Mesenchymal stem cell (in vitro differentiated cells and primary cell): ENCODE measurements at regions not wholly inside any gene's neighbourhood (a gene's known extent, or its start where the extent isn't known, plus 50 kb on each side); places are given as distances from the start of the nearest gene placed in this dataset.

Experiments
- DNase-seq: peaks from one replicate; pipeline ENCODE4 v3.0.0-alpha.2; 2013
- H2AFZ ChIP-seq: one replicate; pipeline ENCODE4 v1.6.1; 2013; ENCODE audit warnings: low read depth, mild to moderate bottlenecking, control low read depth, inconsistent platforms, low read length, moderate library complexity
- H2AK5ac ChIP-seq: 2 replicates; pipeline ENCODE4 v1.6.1; 2013; ENCODE audit warnings: low read length, moderate library complexity, mild to moderate bottlenecking, inconsistent platforms; ENCODE audit not compliant: severe bottlenecking
- H2BK120ac ChIP-seq: one replicate; pipeline ENCODE4 v1.6.1; 2013; ENCODE audit warnings: low read depth, mild to moderate bottlenecking, inconsistent platforms, low read length, moderate library complexity
- H2BK12ac ChIP-seq, 2 experiments: one replicate each; pipeline ENCODE4 v1.6.1; 2013; ENCODE audit warnings: inconsistent platforms in 2 of 2, low read length in 2 of 2, mild to moderate bottlenecking in 2 of 2, moderate library complexity in 2 of 2, control low read depth in 1 of 2
- H2BK15ac ChIP-seq: one replicate; pipeline ENCODE4 v1.6.1; 2013; ENCODE audit warnings: mild to moderate bottlenecking, low read depth, inconsistent platforms; ENCODE audit not compliant: poor library complexity, severe bottlenecking
- H2BK5ac ChIP-seq: 2 replicates; pipeline ENCODE4 v1.6.1; 2013; ENCODE audit warnings: low read depth, mild to moderate bottlenecking, low read length, control low read depth, inconsistent platforms; ENCODE audit not compliant: poor library complexity, severe bottlenecking
- H3K14ac ChIP-seq, 2 experiments: one replicate each; pipeline ENCODE4 v1.6.1; 2013; ENCODE audit warnings: inconsistent platforms in 2 of 2, low read length in 2 of 2, control low read depth in 1 of 2, mild to moderate bottlenecking in 1 of 2, moderate library complexity in 1 of 2
- H3K18ac ChIP-seq, 2 experiments: one replicate each; pipeline ENCODE4 v1.6.1; 2013; ENCODE audit warnings: inconsistent platforms in 2 of 2, low read length in 2 of 2, control low read depth in 1 of 2, low read depth in 1 of 2, mild to moderate bottlenecking in 1 of 2
- H3K23ac ChIP-seq, 2 experiments: one replicate each; pipeline ENCODE4 v1.6.1; 2013; ENCODE audit warnings: inconsistent platforms in 2 of 2, low read length in 2 of 2, mild to moderate bottlenecking in 2 of 2, moderate library complexity in 2 of 2, control low read depth in 1 of 2
- H3K27ac ChIP-seq: 2 replicates; pipeline ENCODE4 v1.5.1; 2013; ENCODE audit warnings: mild to moderate bottlenecking, moderate library complexity, low read length, control low read depth, inconsistent platforms; ENCODE audit not compliant: poor library complexity, severe bottlenecking
- H3K27me3 ChIP-seq, 2 experiments: 2 replicates each; pipeline versions ENCODE4 v1.6.1 to v1.7.0; 2013; ENCODE audit warnings: low read length in 2 of 2, mild to moderate bottlenecking in 2 of 2, moderate library complexity in 2 of 2, control low read depth in 1 of 2, inconsistent platforms in 1 of 2; ENCODE audit not compliant: control insufficient read depth in 1 of 2, insufficient read depth in 1 of 2
- H3K36me3 ChIP-seq, 2 experiments: 2 replicates each; pipeline versions ENCODE4 v1.6.1 to v1.7.0; 2013; ENCODE audit warnings: low read length in 2 of 2, control low read depth in 1 of 2, inconsistent platforms in 1 of 2, low read depth in 1 of 2, mild to moderate bottlenecking in 1 of 2; ENCODE audit not compliant: insufficient read depth in 2 of 2, control insufficient read depth in 1 of 2
- H3K4ac ChIP-seq, 2 experiments: one replicate each; pipeline ENCODE4 v1.6.1; 2013; ENCODE audit warnings: inconsistent platforms in 2 of 2, low read length in 2 of 2, mild to moderate bottlenecking in 2 of 2, moderate library complexity in 2 of 2, control low read depth in 1 of 2, low read depth in 1 of 2
- H3K4me1 ChIP-seq: 2 replicates; pipeline ENCODE4 v1.6.1; 2013; ENCODE audit warnings: low read depth, low read length, control low read depth; ENCODE audit not compliant: control insufficient read depth, insufficient read depth
- H3K4me2 ChIP-seq: 2 replicates; pipeline ENCODE4 v1.6.1; 2013; ENCODE audit warnings: low read length, mild to moderate bottlenecking, inconsistent platforms; ENCODE audit not compliant: poor library complexity, severe bottlenecking
- H3K4me3 ChIP-seq, 2 experiments: 2 replicates each; pipeline versions ENCODE4 v1.5.1 to v1.7.0; 2013; ENCODE audit warnings: low read length in 2 of 2, mild to moderate bottlenecking in 2 of 2, control low read depth in 1 of 2, low read depth in 1 of 2; ENCODE audit not compliant: insufficient read depth in 1 of 2
- H3K79me1 ChIP-seq: replicated peaks from 2 replicates; pipeline ENCODE4 v1.6.1; 2013; ENCODE audit warnings: mild to moderate bottlenecking, control low read depth, low read length, inconsistent platforms; ENCODE audit not compliant: poor library complexity, severe bottlenecking
- H3K9ac ChIP-seq: 2 replicates; pipeline ENCODE4 v1.7.0; 2013; ENCODE audit warnings: mild to moderate bottlenecking, low read length, moderate library complexity
- H3K9me3 ChIP-seq: 2 replicates; pipeline ENCODE4 v1.7.0; 2013; ENCODE audit warnings: mild to moderate bottlenecking, low read length; ENCODE audit not compliant: control insufficient read depth
- H4K8ac ChIP-seq: one replicate; pipeline ENCODE4 v1.6.1; 2013; ENCODE audit warnings: inconsistent platforms, mild to moderate bottlenecking, low read length, moderate library complexity
- H4K91ac ChIP-seq: one replicate; pipeline ENCODE4 v1.6.1; 2013; ENCODE audit warnings: mild to moderate bottlenecking, low read length, inconsistent platforms
- WGBS: methylation state at CpG from one replicate; pipeline ENCODE4 v1.1.7; 2013; ENCODE audit warnings: mixed read lengths; 5-methylcytosine and 5-hydroxymethylcytosine counted together

- H3K27me3 ChIP-seq = no peaks in the 10 kb centered on the region
- no peak overlapping the region for H3K23ac ChIP-seq
- 66% methylated on average over 6 of the region's 6 CpGs for WGBS
- no peak overlapping the region for H3K14ac ChIP-seq
- no peak overlapping the region for H2AK5ac ChIP-seq
- H2BK120ac ChIP-seq = no peak overlapping the region
- H2BK12ac ChIP-seq = no peak overlapping the region
- no peaks in the 10 kb centered on the region for H3K36me3 ChIP-seq
- H3K4me1 ChIP-seq = no peaks in the 10 kb centered on the region
- no peak overlapping the region for H3K4ac ChIP-seq
- H2BK5ac ChIP-seq = no peak overlapping the region
- H2BK15ac ChIP-seq = no peak overlapping the region
- H3K9ac ChIP-seq = no peak overlapping the region
- H2AFZ ChIP-seq = no peak overlapping the region
- no peaks in the 10 kb centered on the region for H3K9me3 ChIP-seq
- H3K4me2 ChIP-seq = no peak overlapping the region
- H3K27ac ChIP-seq = no peak overlapping the region
- no peak overlapping the region for H3K18ac ChIP-seq
- H3K4me3 ChIP-seq = no peak overlapping the region
- H4K91ac ChIP-seq = no peak overlapping the region
- H3K79me1 ChIP-seq = no peaks in the 10 kb centered on the region
- DNase-seq = no peak
- H4K8ac ChIP-seq = no peak overlapping the region
Observed at GRCh38 chr2:60252581-60253150, 300.8 kb downstream of the BCL11A start.

GRCh38 chr2:60251247-60251646 lies 302.2 kb downstream of the BCL11A start:
- no peaks in the 10 kb centered on the region for H3K9me3 ChIP-seq
- no peaks in the 10 kb centered on the region for H3K27me3 ChIP-seq
- no peak overlapping the region for H2BK15ac ChIP-seq
- no peak for DNase-seq
- no peak overlapping the region for H3K4me2 ChIP-seq
- H3K79me1 ChIP-seq = no peaks in the 10 kb centered on the region
- no peak overlapping the region for H2BK5ac ChIP-seq
- no peak overlapping the region for H3K18ac ChIP-seq
- H2AK5ac ChIP-seq = no peak overlapping the region
- H2BK12ac ChIP-seq = no peak overlapping the region
- H3K23ac ChIP-seq = no peak overlapping the region
- H3K27ac ChIP-seq = no peak overlapping the region
- no peak overlapping the region for H4K91ac ChIP-seq
- H3K4ac ChIP-seq = no peak overlapping the region
- H3K14ac ChIP-seq = no peak overlapping the region
- H2AFZ ChIP-seq = no peak overlapping the region
- no peak overlapping the region for H3K4me3 ChIP-seq
- H3K4me1 ChIP-seq = no peaks in the 10 kb centered on the region
- H3K36me3 ChIP-seq = no peaks in the 10 kb centered on the region
- H4K8ac ChIP-seq = no peak overlapping the region
- H3K9ac ChIP-seq = no peak overlapping the region
- no peak overlapping the region for H2BK120ac ChIP-seq

GRCh38 chr2:60249879-60250278 lies 303.6 kb downstream of the BCL11A start:
- no peak overlapping the region for H4K8ac ChIP-seq
- H3K4me1 ChIP-seq = no peaks in the 10 kb centered on the region
- 75% methylated on average over 4 of the region's 5 CpGs for WGBS
- no peak overlapping the region for H2AFZ ChIP-seq
- H3K4ac ChIP-seq = no peak overlapping the region
- H3K14ac ChIP-seq = no peak overlapping the region
- H3K27me3 ChIP-seq = no peaks in the 10 kb centered on the region
- no peak overlapping the region for H2BK120ac ChIP-seq
- no peak overlapping the region for H2AK5ac ChIP-seq
- H3K23ac ChIP-seq = no peak overlapping the region
- H3K9me3 ChIP-seq = peaks cover 4% of the 10 kb centered on the region
- no peak overlapping the region for H3K4me3 ChIP-seq
- no peak for DNase-seq
- no peak overlapping the region for H2BK12ac ChIP-seq
- no peak overlapping the region for H4K91ac ChIP-seq
- H2BK5ac ChIP-seq = no peak overlapping the region
- no peak overlapping the region for H3K9ac ChIP-seq
- H2BK15ac ChIP-seq = no peak overlapping the region
- no peaks in the 10 kb centered on the region for H3K36me3 ChIP-seq
- no peaks in the 10 kb centered on the region for H3K79me1 ChIP-seq
- H3K27ac ChIP-seq = no peak overlapping the region
- no peak overlapping the region for H3K4me2 ChIP-seq
- no peak overlapping the region for H3K18ac ChIP-seq

- 58% methylated on average over 3 of the region's 9 CpGs for WGBS
Observed at GRCh38 chr2:60247471-60247870, 306.0 kb downstream of the BCL11A start.

More at GRCh38 chr2:60247471-60247870, 306.0 kb downstream of the BCL11A start:
- Histone ChIP-seq H2BK5ac (no peak overlapping the region), H2BK12ac (no peak overlapping the region), H3K23ac (no peak overlapping the region), H3K9me3 (peaks cover 6% of the 10 kb centered on the region), H3K27me3 (no peaks in the 10 kb centered on the region), H4K8ac (no peak overlapping the region), H2BK15ac (no peak overlapping the region), H2AFZ (no peak overlapping the region), H3K79me1 (no peaks in the 10 kb centered on the region), H2AK5ac (no peak overlapping the region), H3K4me2 (no peak overlapping the region), H3K4me3 (no peak overlapping the region), H3K4ac (no peak overlapping the region), H3K14ac (no peak overlapping the region), H3K4me1 (no peaks in the 10 kb centered on the region), H3K36me3 (no peaks in the 10 kb centered on the region), H3K18ac (no peak overlapping the region), H4K91ac (no peak overlapping the region), H3K27ac (no peak overlapping the region), H2BK120ac (no peak overlapping the region), H3K9ac (no peak overlapping the region)
- DNase-seq = no peak
